Adrenal gland (tissue), 5 donors: ENCODE measurements at regions not wholly inside any gene's neighbourhood (a gene's known extent, or its start where the extent isn't known, plus 50 kb on each side); places are given as distances from the start of the nearest gene placed in this dataset.
A peak's percentile ranks its signal among the peaks of the same experiment; 100 is the strongest.

Experiments
- POLR2A ChIP-seq, 2 donors: fragments of 450-650 bp; IDR thresholded peaks; one replicate each; pipeline ENCODE4 v1.6.1; 2017; ENCODE audit warnings: antibody characterized with exemption in 2 of 2, mild to moderate bottlenecking in 2 of 2, moderate library complexity in 1 of 2
- TF ChIP-seq, protein P1 (sequence below), 6 experiments: fragments of 450-650 bp in 4 of 6; fragments of 200-600 bp in 2 of 6; sonication (generic) in 1 of 6; IDR thresholded peaks; 1 replicate in 5 of 6; 2 replicates in 1 of 6; pipeline versions ENCODE4 v1.5.1 to v1.8.0; 2016 to 2021; ENCODE audit warnings: antibody characterized with exemption in 6 of 6, mild to moderate bottlenecking in 2 of 6, moderate library complexity in 1 of 6
- donor health status: DM: no; HTN: no; CAD: no.

DNA sequence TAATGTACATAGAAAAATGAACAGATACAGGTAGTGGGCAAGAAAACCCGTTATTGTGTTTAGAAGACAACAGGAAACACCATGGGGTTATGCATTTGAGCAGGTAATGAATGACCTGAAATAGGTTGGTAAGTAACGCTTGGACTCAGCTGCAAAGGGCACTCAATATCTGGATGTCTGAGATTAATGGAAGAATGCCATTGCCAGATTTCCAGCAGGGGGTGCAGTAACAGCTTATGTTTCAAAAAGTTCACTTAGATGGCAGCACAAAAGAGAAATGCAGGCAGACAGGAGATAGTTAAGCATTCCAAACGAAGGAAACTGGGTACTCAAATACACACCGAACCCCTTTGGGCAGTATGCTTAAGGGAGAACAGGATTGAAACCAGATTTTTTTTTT, 285.5 kb upstream of the VLDLR start:
- TF ChIP-seq POLR2A (IDR thresholded peaks at IDR 0.05) = no peak
- TF ChIP-seq, protein P1, sequence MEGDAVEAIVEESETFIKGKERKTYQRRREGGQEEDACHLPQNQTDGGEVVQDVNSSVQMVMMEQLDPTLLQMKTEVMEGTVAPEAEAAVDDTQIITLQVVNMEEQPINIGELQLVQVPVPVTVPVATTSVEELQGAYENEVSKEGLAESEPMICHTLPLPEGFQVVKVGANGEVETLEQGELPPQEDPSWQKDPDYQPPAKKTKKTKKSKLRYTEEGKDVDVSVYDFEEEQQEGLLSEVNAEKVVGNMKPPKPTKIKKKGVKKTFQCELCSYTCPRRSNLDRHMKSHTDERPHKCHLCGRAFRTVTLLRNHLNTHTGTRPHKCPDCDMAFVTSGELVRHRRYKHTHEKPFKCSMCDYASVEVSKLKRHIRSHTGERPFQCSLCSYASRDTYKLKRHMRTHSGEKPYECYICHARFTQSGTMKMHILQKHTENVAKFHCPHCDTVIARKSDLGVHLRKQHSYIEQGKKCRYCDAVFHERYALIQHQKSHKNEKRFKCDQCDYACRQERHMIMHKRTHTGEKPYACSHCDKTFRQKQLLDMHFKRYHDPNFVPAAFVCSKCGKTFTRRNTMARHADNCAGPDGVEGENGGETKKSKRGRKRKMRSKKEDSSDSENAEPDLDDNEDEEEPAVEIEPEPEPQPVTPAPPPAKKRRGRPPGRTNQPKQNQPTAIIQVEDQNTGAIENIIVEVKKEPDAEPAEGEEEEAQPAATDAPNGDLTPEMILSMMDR (IDR thresholded peaks at IDR 0.05) = peak in 5 of 6 experiments; percentile 17 to 38 (median 34)
